ENCODE measurements at regions not wholly inside any gene's neighbourhood (a gene's known extent, or its start where the extent isn't known, plus 50 kb on each side); places are given as distances from the start of the nearest gene placed in this dataset.

DNA sequence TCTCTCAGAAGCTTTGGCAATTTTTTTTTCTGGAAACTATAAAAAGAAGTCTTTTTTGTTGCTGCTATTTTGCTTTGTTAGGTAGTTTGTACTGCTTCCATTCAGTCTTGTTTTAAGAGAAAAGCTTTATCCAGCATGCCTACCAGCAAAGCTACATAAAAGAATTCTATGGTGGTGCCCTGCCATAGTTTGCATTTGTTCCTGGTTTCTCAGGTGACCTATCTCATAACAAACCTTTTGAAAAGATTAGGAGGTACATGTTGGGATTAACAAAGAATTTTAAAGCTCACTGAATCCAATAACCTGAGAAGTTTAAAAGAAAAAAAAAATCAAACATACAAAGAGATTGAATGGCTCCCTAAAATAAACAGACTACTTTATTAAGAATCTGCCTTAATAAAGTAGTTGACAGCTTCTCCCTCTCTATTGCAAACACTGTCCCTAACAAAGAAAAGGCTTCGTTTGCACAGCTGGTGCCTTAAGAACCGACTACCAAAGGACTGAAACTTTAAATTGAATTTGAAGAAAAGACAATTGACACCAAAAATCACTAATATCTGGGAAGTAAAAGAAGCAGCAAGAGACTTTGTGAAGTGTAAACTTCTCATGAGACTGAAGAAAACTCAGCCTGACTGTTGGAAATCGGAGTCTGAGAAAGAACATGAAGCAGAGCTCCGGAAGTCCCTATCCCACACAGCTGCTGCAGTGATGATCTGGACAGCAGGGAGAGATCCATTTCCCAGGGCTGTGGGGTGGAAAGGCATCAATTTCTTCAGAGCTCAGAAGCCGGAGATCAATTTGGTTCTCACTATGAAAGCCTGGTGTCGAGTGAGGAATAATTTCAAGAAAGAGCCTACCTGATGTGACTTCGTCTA, 102.7 kb upstream of the PLEKHA5 start (continued):
- TF ChIP-seq KDM4A (IDR thresholded peaks at IDR 0.05; ENCODE audit: low read depth, low read length, severe bottlenecking): no peak

All from H1 (cell line).